ENCODE measurements at regions not wholly inside any gene's neighbourhood (a gene's known extent, or its start where the extent isn't known, plus 50 kb on each side); places are given as distances from the start of the nearest gene placed in this dataset.

GRCh38 chr11:92475316-92475715 is 250.7 kb downstream of the FAT3 start:
- Histone ChIP-seq H3K4me3 (ENCODE audit: low read depth in 2 of 2, low read length in 2 of 2) (no peak overlapping the region), H3K9me3 (ENCODE audit: control insufficient read depth, insufficient read depth, low read depth, low read length) (no peaks in the 10 kb centered on the region), H3K27me3 (ENCODE audit: control insufficient read depth, insufficient read depth, low read length) (no peaks in the 10 kb centered on the region), H3K4me1 (ENCODE audit: control insufficient read depth, insufficient read depth, low read length) (no peaks in the 10 kb centered on the region), H3K27ac (ENCODE audit: low read length) (no peak overlapping the region), H3K36me3 (ENCODE audit: control insufficient read depth, insufficient read depth, low read length) (no peaks in the 10 kb centered on the region)
- ATAC-seq (no peak), DNase-seq (ENCODE audit: low read depth, low spot score) (no peak)
- CTCF ChIA-PET, result no interaction called here
- TF ChIP-seq, protein P1, sequence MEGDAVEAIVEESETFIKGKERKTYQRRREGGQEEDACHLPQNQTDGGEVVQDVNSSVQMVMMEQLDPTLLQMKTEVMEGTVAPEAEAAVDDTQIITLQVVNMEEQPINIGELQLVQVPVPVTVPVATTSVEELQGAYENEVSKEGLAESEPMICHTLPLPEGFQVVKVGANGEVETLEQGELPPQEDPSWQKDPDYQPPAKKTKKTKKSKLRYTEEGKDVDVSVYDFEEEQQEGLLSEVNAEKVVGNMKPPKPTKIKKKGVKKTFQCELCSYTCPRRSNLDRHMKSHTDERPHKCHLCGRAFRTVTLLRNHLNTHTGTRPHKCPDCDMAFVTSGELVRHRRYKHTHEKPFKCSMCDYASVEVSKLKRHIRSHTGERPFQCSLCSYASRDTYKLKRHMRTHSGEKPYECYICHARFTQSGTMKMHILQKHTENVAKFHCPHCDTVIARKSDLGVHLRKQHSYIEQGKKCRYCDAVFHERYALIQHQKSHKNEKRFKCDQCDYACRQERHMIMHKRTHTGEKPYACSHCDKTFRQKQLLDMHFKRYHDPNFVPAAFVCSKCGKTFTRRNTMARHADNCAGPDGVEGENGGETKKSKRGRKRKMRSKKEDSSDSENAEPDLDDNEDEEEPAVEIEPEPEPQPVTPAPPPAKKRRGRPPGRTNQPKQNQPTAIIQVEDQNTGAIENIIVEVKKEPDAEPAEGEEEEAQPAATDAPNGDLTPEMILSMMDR (IDR thresholded peaks at IDR 0.05), result no peak
- TF ChIP-seq POLR2AphosphoS5 (IDR thresholded peaks at IDR 0.05; ENCODE audit: low read depth, low read length), result no peak
- no peak for TF ChIP-seq REST (IDR thresholded peaks at IDR 0.05; ENCODE audit: insufficient read depth in 1 of 2, low read depth in 2 of 2, low read length in 1 of 2)
- TF ChIP-seq TCF7L2 (IDR thresholded peaks at IDR 0.05; ENCODE audit: low read depth, low read length), result no peak
- TF ChIP-seq SIN3A (IDR thresholded peaks at IDR 0.05; ENCODE audit: borderline replicate concordance, insufficient read depth, low read depth, low read length), result no peak
- intact Hi-C loops (cut with micrococcal nuclease; ENCODE audit: unreplicated experiment) (no loop called here), in situ Hi-C loops (cut with HindIII; ENCODE audit: low pct_unique_long_range_greater_than_20kb, low sequenced_read_pairs) (no loop called here)
- BruUV-seq (replicated peaks), result no TSS peak
- POLR2A ChIA-PET, result no interaction called here

- Histone ChIP-seq H3K27me3 (ENCODE audit: control insufficient read depth, insufficient read depth, low read length) (no peaks in the 10 kb centered on the region), H3K9me3 (ENCODE audit: control insufficient read depth, insufficient read depth, low read depth, low read length) (no peaks in the 10 kb centered on the region), H3K36me3 (ENCODE audit: control insufficient read depth, insufficient read depth, low read length) (no peaks in the 10 kb centered on the region), H3K4me3 (ENCODE audit: low read depth in 2 of 2, low read length in 2 of 2) (no peak overlapping the region), H3K4me1 (ENCODE audit: control insufficient read depth, insufficient read depth, low read length) (no peaks in the 10 kb centered on the region), H3K27ac (ENCODE audit: low read length) (no peak overlapping the region)
- no TSS peak for BruUV-seq (replicated peaks)
- TF ChIP-seq TCF7L2 (IDR thresholded peaks at IDR 0.05; ENCODE audit: low read depth, low read length), result no peak
- POLR2A ChIA-PET, result no interaction called here
- no peak for DNase-seq (ENCODE audit: low read depth, low spot score)
- CTCF ChIA-PET, result no interaction called here
- in situ Hi-C loops (cut with HindIII; ENCODE audit: low pct_unique_long_range_greater_than_20kb, low sequenced_read_pairs), result no loop called here
- intact Hi-C loops (cut with micrococcal nuclease; ENCODE audit: unreplicated experiment), result no loop called here
- ATAC-seq, result no peak
Measured at GRCh38 chr11:92475819-92476218, 251.2 kb downstream of the FAT3 start.

DNA sequence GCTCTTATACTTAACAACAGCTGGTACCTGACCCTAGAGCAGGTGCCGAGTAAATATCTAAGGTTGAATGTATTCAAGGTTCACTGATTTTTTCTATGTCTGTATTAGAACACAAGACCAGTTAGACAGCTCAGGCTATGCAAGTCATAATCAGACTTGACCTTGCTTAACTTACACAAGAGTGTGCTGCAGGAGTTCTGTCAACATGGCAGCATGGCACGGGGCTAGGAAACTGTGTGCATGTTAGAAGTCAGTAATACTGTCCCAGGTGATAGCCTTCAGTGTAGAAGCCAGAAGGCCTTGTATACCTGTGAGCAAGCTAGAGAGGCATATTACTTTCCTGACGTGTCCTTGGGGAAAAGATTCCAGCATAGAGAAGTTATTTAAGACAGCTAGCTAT is 253.1 kb downstream of the FAT3 start:
- H3K9me3 ChIP-seq (ENCODE audit: control insufficient read depth, insufficient read depth, low read depth, low read length), result no peaks in the 10 kb centered on the region
- H3K4me3 ChIP-seq (ENCODE audit: low read depth in 2 of 2, low read length in 2 of 2), result no peak overlapping the region
- DNase-seq (ENCODE audit: low read depth, low spot score) (no peak), ATAC-seq (no peak)
- H3K36me3 ChIP-seq (ENCODE audit: control insufficient read depth, insufficient read depth, low read length), result no peaks in the 10 kb centered on the region
- H3K4me1 ChIP-seq (ENCODE audit: control insufficient read depth, insufficient read depth, low read length), result no peaks in the 10 kb centered on the region
- CTCF ChIA-PET, result no interaction called here
- H3K27ac ChIP-seq (ENCODE audit: low read length), result no peak overlapping the region
- TF ChIP-seq, protein P1 (IDR thresholded peaks at IDR 0.05), result no peak
- TF ChIP-seq TCF7L2 (IDR thresholded peaks at IDR 0.05; ENCODE audit: low read depth, low read length) (no peak), SIN3A (IDR thresholded peaks at IDR 0.05; ENCODE audit: borderline replicate concordance, insufficient read depth, low read depth, low read length) (no peak), POLR2AphosphoS5 (IDR thresholded peaks at IDR 0.05; ENCODE audit: low read depth, low read length) (no peak), REST (IDR thresholded peaks at IDR 0.05; ENCODE audit: insufficient read depth in 1 of 2, low read depth in 2 of 2, low read length in 1 of 2) (no peak)
- in situ Hi-C loops (cut with HindIII; ENCODE audit: low pct_unique_long_range_greater_than_20kb, low sequenced_read_pairs) (no loop called here), intact Hi-C loops (cut with micrococcal nuclease; ENCODE audit: unreplicated experiment) (no loop called here)
- H3K27me3 ChIP-seq (ENCODE audit: control insufficient read depth, insufficient read depth, low read length), result no peaks in the 10 kb centered on the region
- BruUV-seq (replicated peaks), result no TSS peak
- POLR2A ChIA-PET, result no interaction called here

Data from Panc1 (cell line).